ENCODE measurements at regions not wholly inside any gene's neighbourhood (a gene's known extent, or its start where the extent isn't known, plus 50 kb on each side); places are given as distances from the start of the nearest gene placed in this dataset.

- no peaks in the 10 kb centered on the region for H3K9me3 ChIP-seq
- no peaks in the 10 kb centered on the region for H3K36me3 ChIP-seq
- intact Hi-C loops (cut with DNase I; ENCODE audit: low total_unique reads): no loop called here
- H3K27ac ChIP-seq: no peak overlapping the region
- H3K4me1 ChIP-seq: no peaks in the 10 kb centered on the region
- 51 to 84% (median 59%) methylated on average over 2 of the region's 2 CpGs for WGBS, 5 donors
- H3K4me3 ChIP-seq: no peak overlapping the region
- TF ChIP-seq POLR2A (IDR thresholded peaks at IDR 0.05): no peak
- no peak for TF ChIP-seq POLR2AphosphoS5 (IDR thresholded peaks at IDR 0.05)
- no peak for TF ChIP-seq CTCF (IDR thresholded peaks at IDR 0.05)
- no peak for TF ChIP-seq EP300 (IDR thresholded peaks at IDR 0.05)
- H3K27me3 ChIP-seq: peaks cover 0 to 25% (median 0%) of the 10 kb centered on the region in 3 donors
- no peak for DNase-seq
Measured at GRCh38 chr9:78612091-78612490, 315.2 kb downstream of the PSAT1 start.

- Histone ChIP-seq H3K4me1 (no peaks in the 10 kb centered on the region), H3K9me3 (no peaks in the 10 kb centered on the region), H3K36me3 (no peaks in the 10 kb centered on the region), H3K27ac (no peak overlapping the region), H3K4me3 (no peak overlapping the region), H3K27me3 (peaks cover 0 to 19% (median 0%) of the 10 kb centered on the region in 3 donors)
- TF ChIP-seq CTCF (IDR thresholded peaks at IDR 0.05) (no peak), POLR2AphosphoS5 (IDR thresholded peaks at IDR 0.05) (no peak), POLR2A (IDR thresholded peaks at IDR 0.05) (no peak)
- WGBS, 5 donors: 71 to 84% (median 79%) methylated on average over 3 of the region's 3 CpGs
- DNase-seq: no peak
- intact Hi-C loops (cut with DNase I; ENCODE audit: low total_unique reads): no loop called here
Measured at GRCh38 chr9:78613006-78613405, 316.1 kb downstream of the PSAT1 start.

GRCh38 chr9:78614892-78615291 is 318.0 kb downstream of the PSAT1 start:
- H3K9me3 ChIP-seq: no peaks in the 10 kb centered on the region
- no peaks in the 10 kb centered on the region for H3K36me3 ChIP-seq
- H3K27me3 ChIP-seq: peaks cover 0 to 10% (median 0%) of the 10 kb centered on the region in 3 donors
- no peak for DNase-seq
- H3K4me1 ChIP-seq: no peaks in the 10 kb centered on the region
- intact Hi-C loops (cut with DNase I; ENCODE audit: low total_unique reads): no loop called here
- H3K4me3 ChIP-seq: no peak overlapping the region
- H3K27ac ChIP-seq: no peak overlapping the region
- 77 to 83% (median 78%) methylated on average over 3 of the region's 3 CpGs for WGBS, 5 donors
- no peak for TF ChIP-seq CTCF (IDR thresholded peaks at IDR 0.05)
- no peak for TF ChIP-seq POLR2A (IDR thresholded peaks at IDR 0.05)
- TF ChIP-seq POLR2AphosphoS5 (IDR thresholded peaks at IDR 0.05): no peak
- TF ChIP-seq EP300 (IDR thresholded peaks at IDR 0.05): no peak

- Histone ChIP-seq H3K4me3 (no peak overlapping the region), H3K27me3 (peaks cover 0 to 6% (median 0%) of the 10 kb centered on the region in 3 donors), H3K9me3 (no peaks in the 10 kb centered on the region), H3K36me3 (no peaks in the 10 kb centered on the region), H3K27ac (no peak overlapping the region), H3K4me1 (no peaks in the 10 kb centered on the region)
- DNase-seq: no peak
- intact Hi-C loops (cut with DNase I; ENCODE audit: low total_unique reads): no loop called here
- WGBS, 5 donors: 84 to 89% (median 86%) methylated on average over 5 of the region's 5 CpGs
- TF ChIP-seq POLR2A (IDR thresholded peaks at IDR 0.05) (no peak), CTCF (IDR thresholded peaks at IDR 0.05) (no peak), POLR2AphosphoS5 (IDR thresholded peaks at IDR 0.05) (no peak), EP300 (IDR thresholded peaks at IDR 0.05) (no peak)
Measured at GRCh38 chr9:78615372-78615771, 318.4 kb downstream of the PSAT1 start.

All from stomach (tissue), 8 donors.